WTC11 (cell line): ENCODE measurements at regions not wholly inside any gene's neighbourhood (a gene's known extent, or its start where the extent isn't known, plus 50 kb on each side); places are given as distances from the start of the nearest gene placed in this dataset.

Source experiments
- AFF4 ChIP-seq: sonication (generic); formaldehyde crosslinking; IDR thresholded peaks from 2 replicates; pipeline ENCODE4 v1.8.1; 2023; ENCODE audit warnings: mild to moderate bottlenecking, missing genetic modification reagents, borderline replicate concordance
- ATF6 ChIP-seq: sonication (generic); formaldehyde crosslinking; IDR thresholded peaks from 2 replicates; pipeline ENCODE4 v1.8.1; 2023; ENCODE audit warnings: mild to moderate bottlenecking, missing genetic modification reagents
- CREB1 ChIP-seq: sonication (generic); formaldehyde crosslinking; IDR thresholded peaks from 2 replicates; pipeline ENCODE4 v1.8.0; 2023; ENCODE audit warnings: mild to moderate bottlenecking, missing genetic modification reagents
- FOXP4 ChIP-seq: sonication (generic); formaldehyde crosslinking; IDR thresholded peaks from 2 replicates; pipeline ENCODE4 v1.8.0; 2022; ENCODE audit warnings: mild to moderate bottlenecking, missing genetic modification reagents
- GRHL2 ChIP-seq: fragments of 250-450 bp; sonication (Bioruptor Pico); IDR thresholded peaks from 2 replicates; pipeline ENCODE4 v1.8.0; 2022; ENCODE audit warnings: mild to moderate bottlenecking, moderate library complexity; ENCODE audit not compliant: insufficient replicate concordance, severe bottlenecking
- PRRX2 ChIP-seq: fragments of 250-450 bp; sonication (Bioruptor Pico); IDR thresholded peaks from 2 replicates; pipeline ENCODE4 v1.8.0; 2021; ENCODE audit warnings: mild to moderate bottlenecking
- SP1 ChIP-seq: sonication (generic); formaldehyde crosslinking; conservative IDR thresholded peaks from 2 replicates; pipeline ENCODE4 v1.8.1; 2022; ENCODE audit warnings: missing genetic modification reagents
- TCF7 ChIP-seq: sonication (generic); formaldehyde crosslinking; IDR thresholded peaks from 2 replicates; pipeline ENCODE4 v1.8.0; 2022; ENCODE audit warnings: mild to moderate bottlenecking, low read depth, missing genetic modification reagents, moderate library complexity
- ZNF121 ChIP-seq: sonication (generic); formaldehyde crosslinking; IDR thresholded peaks from 2 replicates; pipeline ENCODE4 v1.8.0; 2023; ENCODE audit warnings: missing genetic modification reagents
- ZNF138 ChIP-seq: sonication (generic); formaldehyde crosslinking; conservative IDR thresholded peaks from 2 replicates; pipeline ENCODE4 v1.8.1; 2022; ENCODE audit warnings: mild to moderate bottlenecking, moderate library complexity, missing genetic modification reagents
- ZNF396 ChIP-seq: fragments of 250-450 bp; sonication (Bioruptor Pico); IDR thresholded peaks from 2 replicates; pipeline ENCODE4 v1.8.0; 2021; ENCODE audit warnings: mild to moderate bottlenecking, moderate library complexity, borderline replicate concordance
- TF ChIP-seq, protein P1 (sequence below): fragments of 250-450 bp; sonication (Bioruptor Pico); IDR thresholded peaks from 2 replicates; pipeline ENCODE4 v1.9.0; 2021; ENCODE audit warnings: mild to moderate bottlenecking, borderline replicate concordance
- TF ChIP-seq, protein P2 (sequence below): fragments of 200-600 bp; IDR thresholded peaks from 2 replicates; pipeline ENCODE4 v1.8.0; 2022; ENCODE audit warnings: antibody characterized with exemption
- TF ChIP-seq, protein P3 (sequence below): sonication (generic); formaldehyde crosslinking; IDR thresholded peaks from 2 replicates; pipeline ENCODE4 v1.8.0; 2022; ENCODE audit warnings: mild to moderate bottlenecking, missing genetic modification reagents

GRCh38 chr9:73741316-73741715, 589.7 kb downstream of the ANXA1 start:
- TF ChIP-seq ZNF121 (no peak), SP1 (no peak), ATF6 (CRISPR knock-in tag) (no peak), FOXP4 (CRISPR knock-in tag) (no peak), AFF4 (CRISPR knock-in tag) (no peak), GRHL2 (CRISPR knock-in tag) (no peak), ZNF138 (no peak), CREB1 (CRISPR knock-in tag) (no peak), ZNF396 (CRISPR knock-in tag) (no peak), TCF7 (CRISPR knock-in tag) (no peak), PRRX2 (no peak)
- TF ChIP-seq, protein P1, sequence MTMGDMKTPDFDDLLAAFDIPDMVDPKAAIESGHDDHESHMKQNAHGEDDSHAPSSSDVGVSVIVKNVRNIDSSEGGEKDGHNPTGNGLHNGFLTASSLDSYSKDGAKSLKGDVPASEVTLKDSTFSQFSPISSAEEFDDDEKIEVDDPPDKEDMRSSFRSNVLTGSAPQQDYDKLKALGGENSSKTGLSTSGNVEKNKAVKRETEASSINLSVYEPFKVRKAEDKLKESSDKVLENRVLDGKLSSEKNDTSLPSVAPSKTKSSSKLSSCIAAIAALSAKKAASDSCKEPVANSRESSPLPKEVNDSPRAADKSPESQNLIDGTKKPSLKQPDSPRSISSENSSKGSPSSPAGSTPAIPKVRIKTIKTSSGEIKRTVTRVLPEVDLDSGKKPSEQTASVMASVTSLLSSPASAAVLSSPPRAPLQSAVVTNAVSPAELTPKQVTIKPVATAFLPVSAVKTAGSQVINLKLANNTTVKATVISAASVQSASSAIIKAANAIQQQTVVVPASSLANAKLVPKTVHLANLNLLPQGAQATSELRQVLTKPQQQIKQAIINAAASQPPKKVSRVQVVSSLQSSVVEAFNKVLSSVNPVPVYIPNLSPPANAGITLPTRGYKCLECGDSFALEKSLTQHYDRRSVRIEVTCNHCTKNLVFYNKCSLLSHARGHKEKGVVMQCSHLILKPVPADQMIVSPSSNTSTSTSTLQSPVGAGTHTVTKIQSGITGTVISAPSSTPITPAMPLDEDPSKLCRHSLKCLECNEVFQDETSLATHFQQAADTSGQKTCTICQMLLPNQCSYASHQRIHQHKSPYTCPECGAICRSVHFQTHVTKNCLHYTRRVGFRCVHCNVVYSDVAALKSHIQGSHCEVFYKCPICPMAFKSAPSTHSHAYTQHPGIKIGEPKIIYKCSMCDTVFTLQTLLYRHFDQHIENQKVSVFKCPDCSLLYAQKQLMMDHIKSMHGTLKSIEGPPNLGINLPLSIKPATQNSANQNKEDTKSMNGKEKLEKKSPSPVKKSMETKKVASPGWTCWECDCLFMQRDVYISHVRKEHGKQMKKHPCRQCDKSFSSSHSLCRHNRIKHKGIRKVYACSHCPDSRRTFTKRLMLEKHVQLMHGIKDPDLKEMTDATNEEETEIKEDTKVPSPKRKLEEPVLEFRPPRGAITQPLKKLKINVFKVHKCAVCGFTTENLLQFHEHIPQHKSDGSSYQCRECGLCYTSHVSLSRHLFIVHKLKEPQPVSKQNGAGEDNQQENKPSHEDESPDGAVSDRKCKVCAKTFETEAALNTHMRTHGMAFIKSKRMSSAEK (CRISPR knock-in tag) = no peak
- TF ChIP-seq, protein P2, sequence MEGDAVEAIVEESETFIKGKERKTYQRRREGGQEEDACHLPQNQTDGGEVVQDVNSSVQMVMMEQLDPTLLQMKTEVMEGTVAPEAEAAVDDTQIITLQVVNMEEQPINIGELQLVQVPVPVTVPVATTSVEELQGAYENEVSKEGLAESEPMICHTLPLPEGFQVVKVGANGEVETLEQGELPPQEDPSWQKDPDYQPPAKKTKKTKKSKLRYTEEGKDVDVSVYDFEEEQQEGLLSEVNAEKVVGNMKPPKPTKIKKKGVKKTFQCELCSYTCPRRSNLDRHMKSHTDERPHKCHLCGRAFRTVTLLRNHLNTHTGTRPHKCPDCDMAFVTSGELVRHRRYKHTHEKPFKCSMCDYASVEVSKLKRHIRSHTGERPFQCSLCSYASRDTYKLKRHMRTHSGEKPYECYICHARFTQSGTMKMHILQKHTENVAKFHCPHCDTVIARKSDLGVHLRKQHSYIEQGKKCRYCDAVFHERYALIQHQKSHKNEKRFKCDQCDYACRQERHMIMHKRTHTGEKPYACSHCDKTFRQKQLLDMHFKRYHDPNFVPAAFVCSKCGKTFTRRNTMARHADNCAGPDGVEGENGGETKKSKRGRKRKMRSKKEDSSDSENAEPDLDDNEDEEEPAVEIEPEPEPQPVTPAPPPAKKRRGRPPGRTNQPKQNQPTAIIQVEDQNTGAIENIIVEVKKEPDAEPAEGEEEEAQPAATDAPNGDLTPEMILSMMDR = no peak
- TF ChIP-seq, protein P3, sequence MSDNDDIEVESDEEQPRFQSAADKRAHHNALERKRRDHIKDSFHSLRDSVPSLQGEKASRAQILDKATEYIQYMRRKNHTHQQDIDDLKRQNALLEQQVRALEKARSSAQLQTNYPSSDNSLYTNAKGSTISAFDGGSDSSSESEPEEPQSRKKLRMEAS (CRISPR knock-in tag) = no peak
